Left ventricle myocardium inferior (tissue), 1 donor: ENCODE measurements at regions not wholly inside any gene's neighbourhood (a gene's known extent, or its start where the extent isn't known, plus 50 kb on each side); places are given as distances from the start of the nearest gene placed in this dataset.

Experiments
- DNase-seq: peaks from one replicate; pipeline ENCODE4 v3.0.0-alpha.2; 2020
- H3K27ac ChIP-seq: fragments of 200-600 bp; replicated peaks from 2 replicates; pipeline ENCODE4 v1.8.0; 2021
- H3K27me3 ChIP-seq: fragments of 200-600 bp; 2 replicates; pipeline ENCODE4 v1.8.0; 2021; ENCODE audit warnings: low read depth
- H3K36me3 ChIP-seq: fragments of 200-600 bp; 2 replicates; pipeline ENCODE4 v1.8.0; 2021
- H3K4me1 ChIP-seq: fragments of 200-600 bp; 2 replicates; pipeline ENCODE4 v1.8.0; 2021
- H3K4me3 ChIP-seq: fragments of 200-600 bp; 2 replicates; pipeline ENCODE4 v1.8.0; 2021; ENCODE audit warnings: mild to moderate bottlenecking, moderate library complexity
- H3K9me3 ChIP-seq: fragments of 200-600 bp; replicated peaks from 2 replicates; pipeline ENCODE4 v1.8.0; 2021
- intact Hi-C: fragments of 100-400 bp; cut with micrococcal nuclease; formaldehyde crosslinking; loops from one replicate; pipeline ENCODE4 v1.11.0; 2022
- TF ChIP-seq, protein P1 (sequence below): fragments of 200-600 bp; IDR thresholded peaks from 2 replicates; pipeline ENCODE4 v1.8.0; 2021; ENCODE audit warnings: antibody characterized with exemption, mild to moderate bottlenecking, borderline replicate concordance
- donor health status: DM: no; HTN: yes; CAD: no; lungs with severe emphysema.

DNA sequence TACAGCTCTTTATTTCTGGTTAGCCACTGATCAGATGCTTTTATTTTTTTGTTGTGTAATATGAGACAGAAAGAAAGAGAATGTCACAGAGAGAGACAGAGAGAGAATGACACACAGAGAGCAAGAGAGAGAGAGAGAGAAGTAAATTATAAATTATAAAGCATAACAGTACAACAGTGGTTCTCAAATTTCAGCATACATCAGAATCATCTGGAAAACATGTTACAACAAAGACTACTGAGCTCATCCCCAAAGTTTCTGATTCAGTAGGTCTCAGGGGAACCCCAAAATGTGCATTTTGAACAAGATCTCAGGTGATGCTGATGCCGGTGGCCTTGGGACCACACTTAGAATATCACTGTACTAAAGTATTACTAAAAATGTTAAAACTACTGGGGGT, 245.8 kb upstream of the DIAPH2 start:
- TF ChIP-seq, protein P1, sequence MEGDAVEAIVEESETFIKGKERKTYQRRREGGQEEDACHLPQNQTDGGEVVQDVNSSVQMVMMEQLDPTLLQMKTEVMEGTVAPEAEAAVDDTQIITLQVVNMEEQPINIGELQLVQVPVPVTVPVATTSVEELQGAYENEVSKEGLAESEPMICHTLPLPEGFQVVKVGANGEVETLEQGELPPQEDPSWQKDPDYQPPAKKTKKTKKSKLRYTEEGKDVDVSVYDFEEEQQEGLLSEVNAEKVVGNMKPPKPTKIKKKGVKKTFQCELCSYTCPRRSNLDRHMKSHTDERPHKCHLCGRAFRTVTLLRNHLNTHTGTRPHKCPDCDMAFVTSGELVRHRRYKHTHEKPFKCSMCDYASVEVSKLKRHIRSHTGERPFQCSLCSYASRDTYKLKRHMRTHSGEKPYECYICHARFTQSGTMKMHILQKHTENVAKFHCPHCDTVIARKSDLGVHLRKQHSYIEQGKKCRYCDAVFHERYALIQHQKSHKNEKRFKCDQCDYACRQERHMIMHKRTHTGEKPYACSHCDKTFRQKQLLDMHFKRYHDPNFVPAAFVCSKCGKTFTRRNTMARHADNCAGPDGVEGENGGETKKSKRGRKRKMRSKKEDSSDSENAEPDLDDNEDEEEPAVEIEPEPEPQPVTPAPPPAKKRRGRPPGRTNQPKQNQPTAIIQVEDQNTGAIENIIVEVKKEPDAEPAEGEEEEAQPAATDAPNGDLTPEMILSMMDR: no peak
- DNase-seq: no peak
- no peaks in the 10 kb centered on the region for H3K27me3 ChIP-seq
- intact Hi-C loops: no loop called here
- peaks cover 8% of the 10 kb centered on the region for H3K4me1 ChIP-seq
- no peaks in the 10 kb centered on the region for H3K9me3 ChIP-seq
- no peak overlapping the region for H3K27ac ChIP-seq
- no peaks in the 10 kb centered on the region for H3K36me3 ChIP-seq
- no peak overlapping the region for H3K4me3 ChIP-seq

DNA sequence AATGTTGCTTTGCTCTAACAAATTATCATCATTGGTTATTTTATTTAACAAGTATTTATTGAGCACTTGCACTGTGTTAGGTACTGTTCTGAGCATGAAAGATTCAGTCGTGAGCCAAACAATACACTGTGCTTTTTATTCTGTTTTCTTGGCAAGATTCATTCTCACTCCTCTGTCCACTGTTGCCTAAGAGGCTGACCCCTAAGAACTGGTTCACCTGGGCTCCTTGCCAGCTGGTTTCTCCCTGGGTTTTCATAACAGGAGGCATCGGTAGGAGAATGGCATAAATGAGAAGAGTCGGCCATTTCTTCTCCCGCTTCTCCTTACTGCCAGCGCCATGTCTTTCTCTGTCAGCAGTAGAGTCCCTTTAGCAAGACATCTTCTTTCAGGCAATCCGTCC, 243.7 kb upstream of the DIAPH2 start:
- Histone ChIP-seq H3K27me3 (no peaks in the 10 kb centered on the region), H3K36me3 (no peaks in the 10 kb centered on the region), H3K4me1 (peaks cover 5% of the 10 kb centered on the region), H3K9me3 (no peaks in the 10 kb centered on the region), H3K4me3 (no peak overlapping the region), H3K27ac (no peak overlapping the region)
- no peak for DNase-seq
- intact Hi-C loops: no loop called here
- TF ChIP-seq, protein P1: no peak

DNA sequence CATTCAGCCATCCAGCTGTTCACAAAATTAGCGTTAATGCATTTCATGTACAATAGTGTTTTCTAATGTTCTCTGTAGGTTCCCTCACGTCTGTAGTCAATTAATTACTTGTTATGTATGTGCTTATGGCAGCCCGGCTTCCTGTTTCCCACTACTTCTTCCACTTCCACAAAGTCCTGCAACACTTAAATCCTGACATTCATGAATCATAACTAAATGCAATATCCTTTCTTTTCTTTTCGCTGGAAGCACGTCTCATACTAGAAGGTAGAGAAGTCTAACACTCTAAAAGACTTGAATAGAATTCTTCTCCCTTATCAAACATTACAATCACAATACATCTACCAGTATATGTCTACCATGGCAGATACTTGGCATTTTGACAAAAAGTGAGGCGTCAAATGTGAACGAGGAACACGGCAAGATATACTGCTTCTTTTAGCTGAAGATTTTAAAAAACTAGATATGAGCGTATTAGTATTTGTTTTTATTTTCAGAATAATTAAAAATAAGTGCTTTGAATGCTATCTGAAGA, 239.0 kb upstream of the DIAPH2 start:
- no peak for DNase-seq
- Histone ChIP-seq H3K27ac (no peak overlapping the region), H3K36me3 (no peaks in the 10 kb centered on the region), H3K4me1 (no peaks in the 10 kb centered on the region), H3K27me3 (no peaks in the 10 kb centered on the region), H3K4me3 (no peak overlapping the region), H3K9me3 (no peaks in the 10 kb centered on the region)
- intact Hi-C loops: no loop called here
- TF ChIP-seq, protein P1: no peak

DNA sequence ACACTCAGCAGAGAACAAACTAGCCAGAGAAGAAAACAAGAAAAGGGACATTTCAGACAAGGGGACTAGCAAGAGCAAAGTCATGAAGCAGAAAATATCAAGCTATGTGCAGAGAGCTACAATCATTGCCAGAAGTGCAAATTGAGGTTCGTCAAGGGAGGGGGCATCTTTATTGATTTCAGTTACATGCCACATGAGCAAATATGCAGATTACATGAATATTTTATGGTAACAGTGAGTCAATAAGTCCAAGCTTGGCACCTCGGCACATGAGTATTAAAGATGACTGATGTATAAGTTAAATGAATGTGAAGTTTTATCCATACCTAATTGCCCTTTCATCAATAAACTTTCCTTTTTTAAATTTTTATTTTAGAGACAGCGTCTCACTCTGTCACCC, 238.1 kb upstream of the DIAPH2 start:
- intact Hi-C loops: no loop called here
- no peak for DNase-seq
- Histone ChIP-seq H3K27ac (no peak overlapping the region), H3K4me1 (no peaks in the 10 kb centered on the region), H3K27me3 (no peaks in the 10 kb centered on the region), H3K9me3 (no peaks in the 10 kb centered on the region), H3K36me3 (no peaks in the 10 kb centered on the region), H3K4me3 (no peak overlapping the region)
- TF ChIP-seq, protein P1: no peak

DNA sequence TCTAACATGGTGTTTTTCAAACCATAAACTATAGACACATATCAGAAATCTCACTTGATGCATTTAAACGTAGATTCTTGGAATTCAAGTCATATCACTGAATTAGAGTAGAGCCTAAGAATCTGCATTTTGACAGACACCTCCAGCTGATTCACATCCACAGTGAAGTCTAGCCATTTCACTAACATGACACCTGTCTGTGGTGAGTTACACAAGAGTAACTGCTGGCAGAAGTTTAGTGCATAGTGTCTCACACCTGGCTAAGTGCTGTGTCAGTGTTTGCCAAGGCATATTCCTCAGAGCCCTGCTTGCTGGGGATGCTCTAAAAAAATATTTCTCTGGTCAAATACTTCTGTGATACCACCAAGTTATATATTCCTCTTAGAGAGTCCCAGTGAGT, 237.5 kb upstream of the DIAPH2 start:
- TF ChIP-seq, protein P1: no peak
- H3K27me3 ChIP-seq: no peaks in the 10 kb centered on the region

DNA sequence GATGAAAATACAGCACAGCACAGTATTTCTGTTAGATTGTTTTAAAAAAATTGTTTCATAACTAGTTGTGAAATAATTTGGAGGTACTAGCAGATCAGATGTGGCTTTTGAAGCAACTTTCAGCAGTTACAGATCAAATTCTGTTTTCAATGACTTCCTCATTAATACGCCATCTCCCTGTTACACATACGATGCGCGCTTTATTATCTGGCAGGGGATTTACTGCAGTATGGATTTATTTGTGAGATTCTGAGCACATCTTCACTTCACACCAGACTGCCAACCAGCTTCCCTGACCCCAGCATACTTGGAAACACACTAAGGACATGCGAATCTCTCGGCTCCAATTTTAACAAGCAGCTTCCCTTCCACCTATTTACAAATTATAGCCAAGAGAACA, 235.5 kb upstream of the DIAPH2 start:
- TF ChIP-seq, protein P1: no peak
- Histone ChIP-seq H3K4me3 (no peak overlapping the region), H3K27ac (no peak overlapping the region), H3K36me3 (no peaks in the 10 kb centered on the region), H3K27me3 (no peaks in the 10 kb centered on the region), H3K9me3 (no peaks in the 10 kb centered on the region), H3K4me1 (no peaks in the 10 kb centered on the region)
- intact Hi-C loops: no loop called here
- DNase-seq: no peak

More for the DNA sequence above, 237.5 kb upstream of the DIAPH2 start:
- no peak overlapping the region for H3K4me3 ChIP-seq
- no peak overlapping the region for H3K27ac ChIP-seq
- H3K9me3 ChIP-seq: no peaks in the 10 kb centered on the region
- H3K36me3 ChIP-seq: no peaks in the 10 kb centered on the region
- intact Hi-C loops: no loop called here
- no peak for DNase-seq
- H3K4me1 ChIP-seq: no peaks in the 10 kb centered on the region
